ENCODE measurements at regions not wholly inside any gene's neighbourhood (a gene's known extent, or its start where the extent isn't known, plus 50 kb on each side); places are given as distances from the start of the nearest gene placed in this dataset.
"Not testable (repeated sequence)": the region's sequence is repeated elsewhere in the genome, so short reads cannot be mapped to it uniquely, and the experiment has no call there.

- TF ChIP-seq, protein P1, sequence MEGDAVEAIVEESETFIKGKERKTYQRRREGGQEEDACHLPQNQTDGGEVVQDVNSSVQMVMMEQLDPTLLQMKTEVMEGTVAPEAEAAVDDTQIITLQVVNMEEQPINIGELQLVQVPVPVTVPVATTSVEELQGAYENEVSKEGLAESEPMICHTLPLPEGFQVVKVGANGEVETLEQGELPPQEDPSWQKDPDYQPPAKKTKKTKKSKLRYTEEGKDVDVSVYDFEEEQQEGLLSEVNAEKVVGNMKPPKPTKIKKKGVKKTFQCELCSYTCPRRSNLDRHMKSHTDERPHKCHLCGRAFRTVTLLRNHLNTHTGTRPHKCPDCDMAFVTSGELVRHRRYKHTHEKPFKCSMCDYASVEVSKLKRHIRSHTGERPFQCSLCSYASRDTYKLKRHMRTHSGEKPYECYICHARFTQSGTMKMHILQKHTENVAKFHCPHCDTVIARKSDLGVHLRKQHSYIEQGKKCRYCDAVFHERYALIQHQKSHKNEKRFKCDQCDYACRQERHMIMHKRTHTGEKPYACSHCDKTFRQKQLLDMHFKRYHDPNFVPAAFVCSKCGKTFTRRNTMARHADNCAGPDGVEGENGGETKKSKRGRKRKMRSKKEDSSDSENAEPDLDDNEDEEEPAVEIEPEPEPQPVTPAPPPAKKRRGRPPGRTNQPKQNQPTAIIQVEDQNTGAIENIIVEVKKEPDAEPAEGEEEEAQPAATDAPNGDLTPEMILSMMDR (conservative IDR thresholded peaks at IDR 0.05; ENCODE audit: low read depth, low read length) = no peak
- no peak for DNase-seq (ENCODE audit: low read depth)
- H3K4me3 ChIP-seq (ENCODE audit: low read depth, low read length) = no peak overlapping the region
Observed at GRCh38 chr3:87755852-87756251, 303.0 kb downstream of the CGGBP1 start.

DNA sequence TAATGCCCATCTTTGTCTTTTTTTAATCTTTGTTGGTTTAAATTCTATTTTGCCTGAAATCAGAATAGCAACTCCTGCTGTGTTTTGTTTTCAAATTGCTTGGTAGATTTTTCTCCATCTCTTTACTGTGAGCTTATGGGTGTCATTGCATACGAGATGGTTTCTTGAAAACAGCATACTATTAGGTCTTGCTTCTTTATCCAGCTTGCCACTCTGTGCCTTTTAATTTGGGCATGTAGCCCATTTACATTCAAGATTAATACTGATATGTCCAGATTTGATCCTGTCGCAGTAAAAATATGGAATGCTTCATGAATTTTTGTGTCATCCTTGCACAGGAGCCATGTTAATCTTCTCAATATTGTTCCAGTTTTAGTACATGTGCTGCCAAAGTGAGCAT is 316.6 kb downstream of the CGGBP1 start:
- no peak for DNase-seq (ENCODE audit: low read depth)
- no peak overlapping the region for H3K4me3 ChIP-seq (ENCODE audit: low read depth, low read length)
- TF ChIP-seq, protein P1 (conservative IDR thresholded peaks at IDR 0.05; ENCODE audit: low read depth, low read length) = no peak

- H3K4me3 ChIP-seq (ENCODE audit: low read depth, low read length); DNase-seq (ENCODE audit: low read depth): not testable (repeated sequence)
Observed at GRCh38 chr3:87740894-87741293, 317.9 kb downstream of the CGGBP1 start.

GRCh38 chr3:87737817-87738216 is 321.0 kb downstream of the CGGBP1 start:
- not testable (repeated sequence) for H3K4me3 ChIP-seq (ENCODE audit: low read depth, low read length); DNase-seq (ENCODE audit: low read depth)

- H3K4me3 ChIP-seq (ENCODE audit: low read depth, low read length) = no peak overlapping the region
- TF ChIP-seq, protein P1 (conservative IDR thresholded peaks at IDR 0.05; ENCODE audit: low read depth, low read length) = no peak
- DNase-seq (ENCODE audit: low read depth) = no peak
Observed at GRCh38 chr3:87733671-87734367, 325.0 kb downstream of the CGGBP1 start.

GRCh38 chr3:87732294-87732693 is 326.5 kb downstream of the CGGBP1 start:
- TF ChIP-seq, protein P1 (conservative IDR thresholded peaks at IDR 0.05; ENCODE audit: low read depth, low read length) = no peak
- no peak overlapping the region for H3K4me3 ChIP-seq (ENCODE audit: low read depth, low read length)
- DNase-seq (ENCODE audit: low read depth) = no peak

DNA sequence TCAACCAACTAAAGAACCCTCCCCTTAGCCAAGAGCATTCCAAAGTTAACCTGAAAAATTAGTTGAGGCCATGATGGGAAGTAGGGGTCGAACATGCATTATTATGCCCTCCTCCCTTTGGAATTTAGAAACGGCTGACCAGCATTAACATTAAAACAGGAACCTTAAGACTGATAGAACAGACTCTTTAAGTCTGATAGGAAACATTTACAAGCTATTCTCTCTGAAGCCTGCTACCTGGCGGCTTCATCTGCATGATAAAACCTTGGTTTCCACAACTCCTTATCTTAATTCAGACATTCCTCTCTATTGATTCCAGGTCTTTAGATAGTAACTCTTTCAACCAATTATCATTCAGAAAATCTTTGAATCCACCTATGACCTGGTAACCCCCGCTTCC is 331.0 kb downstream of the CGGBP1 start:
- DNase-seq (ENCODE audit: low read depth) = no peak
- TF ChIP-seq, protein P1 (conservative IDR thresholded peaks at IDR 0.05; ENCODE audit: low read depth, low read length) = no peak
- no peak overlapping the region for H3K4me3 ChIP-seq (ENCODE audit: low read depth, low read length)

DNA sequence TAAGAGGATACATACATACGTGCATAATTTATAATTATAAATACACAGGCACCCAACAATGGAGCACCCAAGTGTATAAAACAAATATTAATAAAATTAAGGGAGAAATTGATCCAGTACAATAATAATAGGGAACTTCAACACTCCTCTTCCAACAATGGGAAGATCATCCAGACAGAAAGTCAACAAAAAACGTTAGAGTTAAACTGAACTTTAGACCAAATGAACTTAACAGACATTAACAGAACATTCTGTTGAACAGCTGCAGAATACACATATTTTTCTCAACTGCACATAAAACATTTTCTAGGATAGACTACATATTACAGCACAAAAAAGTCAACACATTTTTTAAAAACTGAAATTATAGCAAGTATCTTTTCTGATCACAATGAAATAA is 339.7 kb downstream of the CGGBP1 start:
- DNase-seq (ENCODE audit: low read depth) = no peak
- TF ChIP-seq, protein P1 (conservative IDR thresholded peaks at IDR 0.05; ENCODE audit: low read depth, low read length) = no peak

More for the DNA sequence above, 339.7 kb downstream of the CGGBP1 start:
- H3K4me3 ChIP-seq (ENCODE audit: low read depth, low read length) = no peak overlapping the region

Data from epithelial cell of proximal tubule (primary cell).